ENCODE measurements at regions not wholly inside any gene's neighbourhood (a gene's known extent, or its start where the extent isn't known, plus 50 kb on each side); places are given as distances from the start of the nearest gene placed in this dataset.
"Not testable (repeated sequence)": the region's sequence is repeated elsewhere in the genome, so short reads cannot be mapped to it uniquely, and the experiment has no call there.

GRCh38 chr6:11902527-11902926, 109.6 kb upstream of the HIVEP1 start:
- ChIA-PET POLR2A (interaction anchor here (0.5 kb wide), 1 partner anchor 138 kb away, joined by 3 read pairs; no protein-coding TSS in a partner anchor), CTCF (no interaction called here)
- intact Hi-C loops (cut with micrococcal nuclease): loop anchor here (5.0 kb wide), 1 partner anchor 190 kb away; no protein-coding TSS in a partner anchor
- no peaks in the 10 kb centered on the region for H3K36me3 Mint-ChIP-seq
- H3K4me3 Mint-ChIP-seq: no peak overlapping the region
- peaks cover 19% of the 10 kb centered on the region for H3K4me1 Mint-ChIP-seq (ENCODE audit: low read depth)
- no peak for DNase-seq
- no peaks in the 10 kb centered on the region for H3K9me3 Mint-ChIP-seq
- H3K27me3 Mint-ChIP-seq: peaks cover 5% of the 10 kb centered on the region
- H3K27ac Mint-ChIP-seq: no peak overlapping the region

GRCh38 chr6:11900662-11901598, 111.2 kb upstream of the HIVEP1 start:
- Mint-ChIP-seq H3K27ac (no peak overlapping the region), H3K36me3 (no peaks in the 10 kb centered on the region), H3K4me1 (ENCODE audit: low read depth) (peaks cover 19% of the 10 kb centered on the region), H3K4me3 (peak overlapping the region; percentile 38), H3K27me3 (peaks cover 3% of the 10 kb centered on the region), H3K9me3 (no peaks in the 10 kb centered on the region)
- no peak for DNase-seq
- intact Hi-C loops (cut with micrococcal nuclease): loop anchor here (5.0 kb wide), 1 partner anchor 189 kb away; no protein-coding TSS in a partner anchor
- ChIA-PET CTCF (no interaction called here), POLR2A (no interaction called here)

GRCh38 chr6:11899645-11900044, 112.5 kb upstream of the HIVEP1 start:
- no peak overlapping the region for H3K4me3 Mint-ChIP-seq
- H3K36me3 Mint-ChIP-seq: no peaks in the 10 kb centered on the region
- ChIA-PET CTCF (no interaction called here), POLR2A (no interaction called here)
- no peak for DNase-seq
- H3K4me1 Mint-ChIP-seq (ENCODE audit: low read depth): peaks cover 19% of the 10 kb centered on the region
- peaks cover 3% of the 10 kb centered on the region for H3K27me3 Mint-ChIP-seq
- no peak overlapping the region for H3K27ac Mint-ChIP-seq
- no peaks in the 10 kb centered on the region for H3K9me3 Mint-ChIP-seq
- intact Hi-C loops (cut with micrococcal nuclease): loop anchor here (5.0 kb wide), 1 partner anchor 187 kb away; no protein-coding TSS in a partner anchor

- ChIA-PET POLR2A (interaction anchor here (1.3 kb wide), 1 partner anchor 183 kb away, joined by 3 read pairs; no protein-coding TSS in a partner anchor), CTCF (no interaction called here)
- intact Hi-C loops (cut with micrococcal nuclease): no loop called here
- H3K4me3 Mint-ChIP-seq: no peak overlapping the region
- no peaks in the 10 kb centered on the region for H3K27me3 Mint-ChIP-seq
- H3K4me1 Mint-ChIP-seq (ENCODE audit: low read depth): no peaks in the 10 kb centered on the region
- H3K27ac Mint-ChIP-seq: no peak overlapping the region
- no peak for DNase-seq
- no peaks in the 10 kb centered on the region for H3K36me3 Mint-ChIP-seq
- no peaks in the 10 kb centered on the region for H3K9me3 Mint-ChIP-seq
These were observed 115.6 kb upstream of the ADTRP start for GRCh38 chr6:11894212-11894611.

GRCh38 chr6:11891547-11891946, 112.9 kb upstream of the ADTRP start:
- no peak overlapping the region for H3K4me3 Mint-ChIP-seq
- H3K36me3 Mint-ChIP-seq: no peaks in the 10 kb centered on the region
- DNase-seq: no peak
- no peak overlapping the region for H3K27ac Mint-ChIP-seq
- ChIA-PET CTCF (no interaction called here), POLR2A (no interaction called here)
- intact Hi-C loops (cut with micrococcal nuclease): no loop called here
- no peaks in the 10 kb centered on the region for H3K9me3 Mint-ChIP-seq
- no peaks in the 10 kb centered on the region for H3K4me1 Mint-ChIP-seq (ENCODE audit: low read depth)
- no peaks in the 10 kb centered on the region for H3K27me3 Mint-ChIP-seq

- Mint-ChIP-seq H3K4me1 (ENCODE audit: low read depth) (no peaks in the 10 kb centered on the region), H3K27ac (no peak overlapping the region), H3K4me3 (no peak overlapping the region), H3K27me3 (no peaks in the 10 kb centered on the region), H3K9me3 (no peaks in the 10 kb centered on the region), H3K36me3 (no peaks in the 10 kb centered on the region)
- DNase-seq: no peak
- intact Hi-C loops (cut with micrococcal nuclease): no loop called here
- POLR2A ChIA-PET: no interaction called here
- CTCF ChIA-PET: no interaction called here
These were observed 112.2 kb upstream of the ADTRP start for GRCh38 chr6:11890849-11891248.

GRCh38 chr6:11890209-11890608, 111.6 kb upstream of the ADTRP start:
- ChIA-PET POLR2A (no interaction called here), CTCF (no interaction called here)
- Mint-ChIP-seq H3K4me1 (ENCODE audit: low read depth) (peaks cover 2% of the 10 kb centered on the region), H3K27me3 (no peaks in the 10 kb centered on the region), H3K4me3 (no peak overlapping the region), H3K27ac (no peak overlapping the region), H3K36me3 (no peaks in the 10 kb centered on the region), H3K9me3 (no peaks in the 10 kb centered on the region)
- intact Hi-C loops (cut with micrococcal nuclease): no loop called here
- no peak for DNase-seq

- POLR2A ChIA-PET: no interaction called here
- no peak for DNase-seq
- no peak overlapping the region for H3K27ac Mint-ChIP-seq
- H3K4me3 Mint-ChIP-seq: no peak overlapping the region
- peaks cover 2% of the 10 kb centered on the region for H3K4me1 Mint-ChIP-seq (ENCODE audit: low read depth)
- no peaks in the 10 kb centered on the region for H3K36me3 Mint-ChIP-seq
- CTCF ChIA-PET: no interaction called here
- intact Hi-C loops (cut with micrococcal nuclease): no loop called here
- H3K27me3 Mint-ChIP-seq: no peaks in the 10 kb centered on the region
- no peaks in the 10 kb centered on the region for H3K9me3 Mint-ChIP-seq
These were observed 111.0 kb upstream of the ADTRP start for GRCh38 chr6:11889572-11889971.

GRCh38 chr6:11888727-11889126, 110.1 kb upstream of the ADTRP start:
- no peak for DNase-seq
- Mint-ChIP-seq H3K9me3 (no peaks in the 10 kb centered on the region), H3K27me3 (no peaks in the 10 kb centered on the region), H3K4me3 (no peak overlapping the region), H3K36me3 (no peaks in the 10 kb centered on the region), H3K4me1 (ENCODE audit: low read depth) (peaks cover 2% of the 10 kb centered on the region), H3K27ac (no peak overlapping the region)
- ChIA-PET CTCF (no interaction called here), POLR2A (no interaction called here)
- intact Hi-C loops (cut with micrococcal nuclease): no loop called here

- H3K4me3 Mint-ChIP-seq: no peak overlapping the region
- H3K9me3 Mint-ChIP-seq: peaks cover 6% of the 10 kb centered on the region
- H3K36me3 Mint-ChIP-seq: no peaks in the 10 kb centered on the region
- ChIA-PET POLR2A (no interaction called here), CTCF (no interaction called here)
- intact Hi-C loops (cut with micrococcal nuclease): no loop called here
- peaks cover 1% of the 10 kb centered on the region for H3K27me3 Mint-ChIP-seq
- H3K4me1 Mint-ChIP-seq (ENCODE audit: low read depth): peaks cover 2% of the 10 kb centered on the region
- H3K27ac Mint-ChIP-seq: no peak overlapping the region
- no peak for DNase-seq
These were observed 106.6 kb upstream of the ADTRP start for GRCh38 chr6:11885159-11885558.

- H3K27ac Mint-ChIP-seq; H3K36me3 Mint-ChIP-seq; POLR2A ChIA-PET; intact Hi-C loops (cut with micrococcal nuclease); H3K4me3 Mint-ChIP-seq; DNase-seq; CTCF ChIA-PET; H3K4me1 Mint-ChIP-seq (ENCODE audit: low read depth); H3K27me3 Mint-ChIP-seq: not testable (repeated sequence)
- H3K9me3 Mint-ChIP-seq: peaks cover 11% of the 10 kb centered on the region
These were observed 104.9 kb upstream of the ADTRP start for GRCh38 chr6:11883471-11883870.

- H3K9me3 Mint-ChIP-seq: peaks cover 11% of the 10 kb centered on the region
- H3K4me1 Mint-ChIP-seq (ENCODE audit: low read depth); H3K27me3 Mint-ChIP-seq; H3K27ac Mint-ChIP-seq; H3K4me3 Mint-ChIP-seq; DNase-seq; CTCF ChIA-PET; POLR2A ChIA-PET; H3K36me3 Mint-ChIP-seq; intact Hi-C loops (cut with micrococcal nuclease): not testable (repeated sequence)
These were observed 101.6 kb upstream of the ADTRP start for GRCh38 chr6:11880156-11880555.

GRCh38 chr6:11878735-11879134, 100.1 kb upstream of the ADTRP start:
- intact Hi-C loops (cut with micrococcal nuclease): no loop called here
- peaks cover 11% of the 10 kb centered on the region for H3K9me3 Mint-ChIP-seq
- H3K4me1 Mint-ChIP-seq (ENCODE audit: low read depth): no peaks in the 10 kb centered on the region
- H3K4me3 Mint-ChIP-seq: no peak overlapping the region
- H3K27ac Mint-ChIP-seq: no peak overlapping the region
- DNase-seq: no peak
- ChIA-PET CTCF (no interaction called here), POLR2A (no interaction called here)
- peaks cover 4% of the 10 kb centered on the region for H3K27me3 Mint-ChIP-seq
- no peaks in the 10 kb centered on the region for H3K36me3 Mint-ChIP-seq

Data from activated CD4-positive, alpha-beta memory T cell treated with anti-CD3 and anti-CD28 coated beads for 36 hours (primary cell).